ENCODE measurements at regions not wholly inside any gene's neighbourhood (a gene's known extent, or its start where the extent isn't known, plus 50 kb on each side); places are given as distances from the start of the nearest gene placed in this dataset.

DNA sequence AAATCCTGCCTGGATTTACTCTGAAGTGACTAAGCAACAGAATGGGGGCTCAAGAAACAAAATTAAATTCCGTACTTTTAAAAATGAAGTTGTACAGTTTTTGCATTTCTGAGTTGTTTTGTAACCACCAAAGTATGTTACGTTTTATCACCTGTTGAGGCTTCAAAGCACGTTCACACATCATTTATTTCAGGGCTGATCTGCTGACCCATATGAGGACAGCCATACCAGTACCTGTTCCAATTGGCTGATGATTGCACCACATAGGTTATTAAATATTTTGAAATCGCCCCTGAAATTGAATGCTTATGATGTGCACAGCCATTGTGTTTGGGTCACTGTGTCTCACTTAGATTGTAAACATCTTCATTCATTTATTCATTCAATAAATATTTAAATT, 72.0 kb upstream of the FLT1 start (continued):
- no peak for TF ChIP-seq CHD7 (IDR thresholded peaks at IDR 0.05; ENCODE audit: insufficient replicate concordance, low read length)
- no peak for TF ChIP-seq GTF2F1 (IDR thresholded peaks at IDR 0.05; ENCODE audit: borderline replicate concordance, low read depth, low read length)
- no peak for TF ChIP-seq ASH2L (IDR thresholded peaks at IDR 0.05; ENCODE audit: low read length)
- TF ChIP-seq EGR1 (IDR thresholded peaks at IDR 0.05; ENCODE audit: borderline replicate concordance, low read depth, low read length), result no peak
